ENCODE measurements at regions not wholly inside any gene's neighbourhood (a gene's known extent, or its start where the extent isn't known, plus 50 kb on each side); places are given as distances from the start of the nearest gene placed in this dataset.
"Not testable (repeated sequence)": the region's sequence is repeated elsewhere in the genome, so short reads cannot be mapped to it uniquely, and the experiment has no call there.

- DNase-seq: no peak
These were observed 895.2 kb upstream of the ZEB2 start for GRCh38 chr2:145415151-145415550.

GRCh38 chr2:145413261-145414030, 893.5 kb upstream of the ZEB2 start:
- DNase-seq: no peak

- DNase-seq: no peak
These were observed 892.2 kb upstream of the ZEB2 start for GRCh38 chr2:145412155-145412554.

- no peak for DNase-seq
These were observed 891.6 kb upstream of the ZEB2 start for GRCh38 chr2:145411493-145411892.

GRCh38 chr2:145410086-145410485, 890.2 kb upstream of the ZEB2 start:
- peak; percentile 60 for DNase-seq

- peak; percentile 28 for DNase-seq
These were observed 889.1 kb upstream of the ZEB2 start for GRCh38 chr2:145408980-145409379.

GRCh38 chr2:145404690-145405089, 884.8 kb upstream of the ZEB2 start:
- DNase-seq: peak; percentile 55

- DNase-seq: no peak
These were observed 882.9 kb upstream of the ZEB2 start for GRCh38 chr2:145402706-145403277.

GRCh38 chr2:145399131-145399530, 879.2 kb upstream of the ZEB2 start:
- DNase-seq: peak; percentile 60

GRCh38 chr2:145394181-145394580, 874.3 kb upstream of the ZEB2 start:
- no peak for DNase-seq

- DNase-seq: no peak
These were observed 867.1 kb upstream of the ZEB2 start for GRCh38 chr2:145386973-145387372.

GRCh38 chr2:145383961-145384360, 864.0 kb upstream of the ZEB2 start:
- peak; percentile 3 for DNase-seq

- peak; percentile 88 for DNase-seq
These were observed 860.6 kb upstream of the ZEB2 start for GRCh38 chr2:145380436-145381017.

- DNase-seq: no peak
These were observed 860.0 kb upstream of the ZEB2 start for GRCh38 chr2:145379934-145380333.

GRCh38 chr2:145374165-145374564, 854.2 kb upstream of the ZEB2 start:
- DNase-seq: no peak

- DNase-seq: not testable (repeated sequence)
These were observed 847.4 kb upstream of the ZEB2 start for GRCh38 chr2:145367334-145367733.

- no peak for DNase-seq
These were observed 846.4 kb upstream of the ZEB2 start for GRCh38 chr2:145366341-145366740.

- DNase-seq: no peak
These were observed 840.3 kb upstream of the ZEB2 start for GRCh38 chr2:145360129-145360790.

- no peak for DNase-seq
These were observed 839.6 kb upstream of the ZEB2 start for GRCh38 chr2:145359561-145359960.

GRCh38 chr2:145356056-145356455, 836.1 kb upstream of the ZEB2 start:
- DNase-seq: peak; percentile 79

GRCh38 chr2:145352484-145352883, 832.6 kb upstream of the ZEB2 start:
- DNase-seq: no peak

- no peak for DNase-seq
These were observed 832.0 kb upstream of the ZEB2 start for GRCh38 chr2:145351864-145352425.

- DNase-seq: peak; percentile 71
These were observed 830.1 kb upstream of the ZEB2 start for GRCh38 chr2:145350011-145350410.
